HUDEP-2 (cell line): ENCODE measurements at regions not wholly inside any gene's neighbourhood (a gene's known extent, or its start where the extent isn't known, plus 50 kb on each side); places are given as distances from the start of the nearest gene placed in this dataset.

Source experiments
- DNase-seq, 76 experiments: peaks; one replicate each; lab custom pipeline; 2025; ENCODE audit not compliant: unreplicated experiment in 76 of 76; lab: John Stamatoyannopoulos, UW

DNA sequence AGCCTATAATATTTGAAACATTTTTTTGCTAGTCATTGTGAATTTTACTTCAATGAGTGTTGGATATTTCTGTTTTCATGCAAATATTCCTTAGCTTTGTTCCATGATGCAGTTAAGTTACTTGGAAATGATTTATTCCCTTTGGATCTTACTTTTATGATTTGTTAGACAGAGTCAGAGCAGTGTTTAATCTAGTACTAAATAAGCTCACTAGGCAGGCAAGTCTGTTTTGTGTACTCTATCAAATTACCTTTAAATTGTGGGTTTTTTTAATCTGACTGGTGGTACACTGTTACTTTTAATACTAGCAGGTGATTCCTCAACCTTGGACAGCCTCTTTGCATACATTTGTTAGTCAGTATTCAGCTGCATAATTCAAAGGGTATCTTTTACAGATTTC is 173.3 kb upstream of the MBNL1 start:
- DNase-seq = no peak

DNA sequence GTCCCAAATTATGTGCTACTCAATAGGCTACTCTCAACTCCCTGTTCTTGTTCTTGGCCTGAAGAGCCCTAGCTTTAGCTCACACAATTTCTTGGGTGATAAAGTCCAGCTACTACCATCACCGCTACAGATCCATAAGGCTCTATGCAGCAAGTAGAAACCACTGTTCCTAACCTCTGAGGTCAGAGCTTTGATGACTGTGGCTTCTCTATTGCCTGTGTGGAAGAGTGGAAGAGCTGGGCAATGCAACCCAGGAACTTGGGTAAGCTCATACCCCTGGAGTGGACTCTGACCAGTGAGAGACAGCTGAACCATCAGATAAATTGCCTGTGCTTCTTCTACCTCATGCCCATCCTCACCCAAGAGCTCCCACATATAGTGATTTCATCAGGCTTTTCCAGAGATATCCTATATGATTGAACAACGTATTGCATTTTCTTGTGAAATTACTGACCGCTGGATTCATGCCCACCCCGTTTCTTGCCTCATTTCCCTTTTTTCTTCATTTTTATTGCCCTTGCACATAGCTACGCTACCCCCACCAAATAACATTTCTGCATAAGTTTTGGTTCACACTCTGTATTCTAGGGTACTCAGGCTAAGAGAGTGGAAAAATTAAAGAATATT is 172.3 kb upstream of the MBNL1 start:
- DNase-seq = no peak

DNA sequence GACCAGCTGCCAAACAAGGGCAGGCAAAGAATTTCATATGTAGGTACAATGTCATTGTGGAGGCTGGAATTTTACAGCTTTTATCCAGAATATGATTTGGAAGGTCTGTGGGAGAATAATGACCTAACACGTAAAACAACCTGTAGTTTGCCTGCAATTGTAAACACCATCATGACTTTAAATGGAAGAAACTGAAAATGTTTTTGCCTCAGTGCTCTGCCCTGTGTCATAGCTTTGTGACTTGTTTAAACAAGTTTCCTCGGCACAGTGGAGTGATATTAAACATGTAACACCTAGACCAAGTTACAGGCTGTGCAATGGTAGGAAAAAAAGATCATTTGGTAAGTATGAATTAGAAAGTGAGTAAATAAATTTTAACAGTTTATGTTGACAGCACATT is 171.6 kb upstream of the MBNL1 start:
- DNase-seq = no peak

- DNase-seq = no peak
Observed at GRCh38 chr3:152097770-152098169, 171.0 kb upstream of the MBNL1 start.

DNA sequence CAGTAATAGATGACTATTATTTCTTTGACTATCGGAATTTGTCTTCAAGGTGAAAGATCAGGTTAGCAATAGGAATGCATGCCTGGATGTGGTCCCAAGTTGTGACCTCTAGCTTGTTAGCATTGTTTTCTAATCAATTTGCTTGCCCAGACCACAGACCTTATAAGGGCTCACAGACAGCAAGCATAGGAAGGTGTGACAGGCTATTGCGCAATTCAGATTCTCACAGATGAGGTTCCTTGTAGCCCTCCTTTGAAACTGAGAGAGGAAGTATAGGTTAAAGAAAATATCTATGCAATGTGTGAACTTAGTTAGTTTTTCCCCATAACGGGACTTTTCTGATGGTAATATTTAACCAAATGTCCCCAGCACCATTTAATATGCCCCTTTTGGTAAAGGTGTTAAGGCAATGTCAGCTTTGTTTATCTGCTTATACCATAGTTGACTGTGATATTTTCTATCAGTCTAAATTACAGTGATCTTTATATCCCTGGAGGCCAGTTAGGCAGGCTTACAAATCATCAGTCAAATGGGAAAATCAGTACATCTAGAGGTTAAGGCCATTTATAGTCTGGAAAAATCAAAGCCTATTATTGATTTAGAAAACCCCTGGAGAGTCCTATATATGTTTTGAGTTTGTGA is 168.1 kb upstream of the MBNL1 start:
- no peak for DNase-seq

GRCh38 chr3:152102410-152102809 is 166.3 kb upstream of the MBNL1 start:
- no peak for DNase-seq

GRCh38 chr3:152103257-152103656 is 165.5 kb upstream of the MBNL1 start:
- no peak for DNase-seq

DNA sequence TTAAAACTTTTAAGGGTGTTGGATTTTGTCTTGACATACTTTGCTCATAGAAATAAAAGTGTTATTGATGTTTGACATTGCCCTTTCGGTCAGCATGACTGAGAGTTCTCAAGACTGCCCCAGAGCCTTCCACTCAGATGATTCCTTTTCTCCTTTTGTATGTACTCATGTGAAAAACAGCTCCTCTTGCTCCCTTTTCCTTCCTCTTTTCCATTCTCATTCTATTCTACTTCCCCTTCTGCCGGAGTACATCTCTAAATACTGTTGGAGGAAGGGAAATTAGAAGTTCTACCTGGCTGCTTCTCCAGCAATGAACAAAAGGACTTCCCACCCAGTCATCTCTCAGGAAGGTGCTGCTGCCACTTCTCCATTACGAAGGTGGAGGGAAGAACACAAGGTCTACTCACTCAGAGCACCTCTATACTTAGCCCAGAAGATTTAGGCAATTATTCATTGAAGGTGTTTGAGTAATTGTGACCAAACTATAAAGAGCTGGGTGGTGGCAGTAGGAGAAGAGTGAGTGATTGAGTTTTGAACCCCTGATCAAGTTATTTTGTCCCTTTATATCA is 163.8 kb upstream of the MBNL1 start:
- no peak for DNase-seq

- DNase-seq = no peak
Observed at GRCh38 chr3:152105446-152105845, 163.3 kb upstream of the MBNL1 start.

- DNase-seq = peak in 40 of 76 experiments; percentile 1 to 76 (median 30)
Observed at GRCh38 chr3:152109038-152109437, 159.7 kb upstream of the MBNL1 start.

DNA sequence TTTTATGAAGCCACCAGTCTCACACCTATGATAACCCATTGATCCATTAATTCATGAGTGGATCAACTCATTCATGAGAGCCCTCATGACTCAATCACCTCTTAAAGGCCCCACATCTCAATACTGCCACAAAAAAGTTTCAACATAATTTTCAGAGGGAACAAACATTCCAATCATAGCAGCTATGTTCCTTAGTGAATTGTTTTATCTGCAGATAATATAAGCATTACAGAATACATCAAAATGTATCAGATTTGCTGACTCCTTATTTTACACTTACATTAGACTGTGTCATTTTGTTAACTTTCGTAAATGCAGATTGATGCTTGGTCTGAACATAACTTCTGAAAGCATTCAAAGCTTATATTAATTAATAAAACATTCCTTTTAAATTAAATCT is 155.3 kb upstream of the MBNL1 start:
- DNase-seq = no peak

- DNase-seq = no peak
Observed at GRCh38 chr3:152113992-152114651, 154.6 kb upstream of the MBNL1 start.

GRCh38 chr3:152120601-152121269 is 148.0 kb upstream of the MBNL1 start:
- DNase-seq = no peak

- no peak for DNase-seq
Observed at GRCh38 chr3:152121270-152121636, 147.5 kb upstream of the MBNL1 start.

GRCh38 chr3:152122851-152123250 is 145.9 kb upstream of the MBNL1 start:
- DNase-seq = no peak

DNA sequence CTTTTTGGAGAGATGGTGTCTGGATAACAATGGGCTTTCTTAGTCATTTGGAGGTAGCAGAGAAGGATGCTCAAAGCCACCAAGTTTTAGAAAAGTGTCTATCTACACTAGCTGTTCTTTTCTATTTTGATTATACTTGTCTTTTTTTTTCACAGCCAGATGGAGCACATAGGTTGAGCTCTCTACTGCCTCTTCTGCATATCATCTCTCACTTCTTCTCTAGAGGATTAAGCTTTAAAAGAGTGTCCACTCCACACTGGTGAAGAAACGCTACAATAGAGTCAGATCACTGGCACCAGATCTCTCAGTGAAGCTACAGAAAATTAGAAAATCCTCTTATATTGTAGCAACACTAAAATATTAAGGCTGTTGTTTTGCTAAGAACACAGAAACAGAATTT is 145.3 kb upstream of the MBNL1 start:
- DNase-seq = no peak

GRCh38 chr3:152126260-152126659 is 142.5 kb upstream of the MBNL1 start:
- DNase-seq = no peak

- no peak for DNase-seq
Observed at GRCh38 chr3:152127058-152127457, 141.7 kb upstream of the MBNL1 start.

DNA sequence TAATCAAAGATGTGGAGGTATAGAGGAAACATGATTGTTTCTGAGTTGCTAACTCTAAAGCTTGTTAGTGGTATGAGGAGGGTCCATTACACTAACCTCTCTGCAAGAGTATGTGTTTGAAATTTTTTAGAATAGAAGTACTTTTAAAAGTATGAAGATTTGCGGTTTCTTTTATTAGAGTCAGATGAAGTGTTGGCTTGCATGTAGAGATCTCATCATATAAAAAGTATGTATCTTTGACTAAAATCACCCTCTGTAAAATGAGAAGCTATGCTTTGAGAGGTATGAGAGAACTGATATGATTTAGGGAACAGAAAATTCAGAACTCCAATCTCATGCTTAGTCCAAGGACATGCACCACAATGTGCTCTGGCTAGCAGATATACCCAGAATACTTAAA is 140.4 kb upstream of the MBNL1 start:
- no peak for DNase-seq

DNA sequence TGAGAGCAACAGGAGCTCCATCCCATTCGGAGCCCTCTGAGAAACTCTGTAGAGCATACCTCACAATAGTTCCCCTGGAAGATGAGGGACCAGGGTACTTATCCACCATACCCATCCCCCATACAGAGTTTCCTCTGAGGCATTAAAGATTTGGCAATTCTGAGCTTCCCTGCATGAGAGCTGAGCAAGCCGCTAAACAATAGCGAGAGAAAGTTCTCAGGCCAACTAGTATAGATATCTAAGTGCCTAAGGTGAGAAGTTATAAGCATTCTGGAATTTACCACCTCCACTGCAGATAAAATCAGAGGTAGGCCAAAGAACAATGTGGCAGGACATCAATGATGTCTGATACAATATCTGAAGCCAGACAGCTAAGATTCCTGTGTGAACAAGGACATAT is 129.1 kb upstream of the MBNL1 start:
- DNase-seq = no peak

GRCh38 chr3:152146461-152146860 is 122.3 kb upstream of the MBNL1 start:
- no peak for DNase-seq
